HepG2 (cell line): ENCODE measurements at regions not wholly inside any gene's neighbourhood (a gene's known extent, or its start where the extent isn't known, plus 50 kb on each side); places are given as distances from the start of the nearest gene placed in this dataset.

Experiments
- ATAC-seq: fragments of 200-7000 bp; cut with Tn5 transposase; 3 replicates; pipeline ENCODE4 v1.9.1; 2020; ENCODE audit warnings: mild to moderate bottlenecking, moderate library complexity
- BruUV-seq: library from RNA; stranded (reverse); fragments of 400-500 nt; replicated peaks from 2 replicates; lab custom pipeline; 2021; lab: Mats Ljungman, UMichigan
- CTCF ChIA-PET: fragments of 300-600 bp; formaldehyde crosslinking; extraction: SDS; loops from one replicate; lab custom pipeline; 2021; ENCODE audit warnings: low total read pairs, inconsistent platforms, low intra/inter-chr PET ratio; lab: Yijun Ruan, JAX
- POLR2A ChIA-PET: fragments of 350-600 bp; sonication (Branson Sonifier 250); formaldehyde crosslinking; loops from one replicate; lab custom pipeline; 2020; ENCODE audit warnings: antibody characterized with exemption, inconsistent platforms; lab: Yijun Ruan, JAX
- DNase-seq: peaks from one replicate; pipeline ENCODE4 v3.0.0-alpha.2; 2015; ENCODE audit warnings: low spot score
- FAIRE-seq: peaks from 3 replicates; lab custom pipeline; 2011; peaks lifted over from hg19 to GRCh38; lab: Jason Lieb, UNC
- H2AFZ ChIP-seq: one replicate; pipeline ENCODE4 v1.6.1; 2011; ENCODE audit warnings: low read length, inconsistent platforms
- H3K27ac ChIP-seq: fragments of 300-600 bp; 3 replicates; pipeline ENCODE4 v1.8.0; 2011; ENCODE audit warnings: mixed run types, mild to moderate bottlenecking, mixed read lengths, low read length, inconsistent platforms; ENCODE audit not compliant: insufficient read depth; ENCODE audit errors: extremely low read length
- H3K27me3 ChIP-seq, 2 experiments: fragments of 200-600 bp in 1 of 2; 2 replicates in 1 of 2; 3 replicates in 1 of 2; pipeline versions ENCODE4 v1.6.0 to v1.8.0; 2011; ENCODE audit warnings: low read length in 2 of 2, mild to moderate bottlenecking in 2 of 2, moderate library complexity in 2 of 2, inconsistent platforms in 1 of 2; ENCODE audit not compliant: insufficient read depth in 2 of 2, control insufficient read depth in 1 of 2
- H3K36me3 ChIP-seq, 2 experiments: fragments of 200-600 bp in 1 of 2; replicated peaks in 1 of 2; 2 replicates in 1 of 2; 3 replicates in 1 of 2; pipeline versions ENCODE4 v1.5.1 to v1.8.0; 2011; ENCODE audit warnings: low read length in 2 of 2, inconsistent platforms in 1 of 2; ENCODE audit not compliant: insufficient read depth in 2 of 2, control insufficient read depth in 1 of 2
- H3K4me1 ChIP-seq: 2 replicates; pipeline ENCODE4 v1.5.1; 2012; ENCODE audit warnings: low read length, inconsistent platforms; ENCODE audit not compliant: insufficient read depth
- H3K4me2 ChIP-seq: 2 replicates; pipeline ENCODE4 v1.6.0; 2011; ENCODE audit warnings: low read depth, low read length, inconsistent platforms
- H3K4me3 ChIP-seq, 3 experiments: fragments of 200-600 bp in 1 of 3; sonication (generic), shearing (Covaris generic) in 1 of 3; replicated peaks in 1 of 3; 2 replicates each; pipeline ENCODE4 v1.5.1; 2011 to 2016; ENCODE audit warnings: low read length in 3 of 3, inconsistent platforms in 2 of 3, low read depth in 2 of 3, mild to moderate bottlenecking in 2 of 3, control low read depth in 1 of 3, mixed read lengths in 1 of 3; ENCODE audit not compliant: insufficient read depth in 1 of 3
- H3K79me2 ChIP-seq: one replicate; pipeline ENCODE4 v1.6.1; 2011; ENCODE audit warnings: low read length, inconsistent platforms; ENCODE audit not compliant: insufficient read depth
- H3K9ac ChIP-seq: 2 replicates; pipeline ENCODE4 v1.6.0; 2011; ENCODE audit warnings: mild to moderate bottlenecking, low read depth, low read length, inconsistent platforms; ENCODE audit not compliant: insufficient read depth
- H3K9me3 ChIP-seq: 2 replicates; pipeline ENCODE4 v1.5.1; 2012; ENCODE audit warnings: mild to moderate bottlenecking, low read length
- H4K20me1 ChIP-seq: 2 replicates; pipeline ENCODE4 v1.6.0; 2011; ENCODE audit warnings: inconsistent platforms, mild to moderate bottlenecking, low read length, moderate library complexity; ENCODE audit not compliant: insufficient read depth
- ARNTL ChIP-seq: sonication (generic); formaldehyde crosslinking; IDR thresholded peaks from 2 replicates; pipeline ENCODE4 v1.4.0; 2020; ENCODE audit warnings: mild to moderate bottlenecking, missing genetic modification reagents
- ATAD3A ChIP-seq: sonication (generic); formaldehyde crosslinking; IDR thresholded peaks from 2 replicates; pipeline ENCODE4 v1.4.0; 2020; ENCODE audit warnings: missing genetic modification reagents
- JDP2 ChIP-seq: sonication (generic); formaldehyde crosslinking; IDR thresholded peaks from 2 replicates; pipeline ENCODE4 v1.8.1; 2022; ENCODE audit warnings: missing genetic modification reagents, borderline replicate concordance
- PAXIP1 ChIP-seq: sonication (generic); formaldehyde crosslinking; conservative IDR thresholded peaks from 2 replicates; pipeline ENCODE4 v1.4.0; 2020; ENCODE audit warnings: mild to moderate bottlenecking, missing genetic modification reagents, moderate library complexity
- PHF21A ChIP-seq: sonication (generic); formaldehyde crosslinking; IDR thresholded peaks from 2 replicates; pipeline ENCODE4 v1.5.0; 2020; ENCODE audit warnings: mild to moderate bottlenecking, missing genetic modification reagents
- SP4 ChIP-seq: sonication (generic); formaldehyde crosslinking; IDR thresholded peaks from 2 replicates; pipeline ENCODE4 v1.8.1; 2023; ENCODE audit warnings: mild to moderate bottlenecking, missing genetic modification reagents
- TFDP1 ChIP-seq: IDR thresholded peaks from 2 replicates; pipeline ENCODE4 v1.6.1; 2016; ENCODE audit warnings: missing compliant biosample characterization, missing genetic modification reagents, borderline replicate concordance
- WGBS: methylation state at CpG from one replicate; pipeline ENCODE4 v1.1.6; 2017; ENCODE audit warnings: low lambda C conversion rate; 5-methylcytosine and 5-hydroxymethylcytosine counted together
- in situ Hi-C: cut with HindIII; loops from 2 replicates; pipeline ENCODE4 v1.10.0; 2017; ENCODE audit warnings: low pct_unique_long_range_greater_than_20kb; ENCODE audit not compliant: extremely low pct_ligation_motif_present
- intact Hi-C: fragments of 100-400 bp; cut with micrococcal nuclease; formaldehyde crosslinking; loops from one replicate; pipeline ENCODE4 v1.10.0; 2022; ENCODE audit not compliant: unreplicated experiment

GRCh38 chr1:208501542-208501941 is 257.4 kb upstream of the PLXNA2 start (continued):
- TF ChIP-seq PHF21A: no peak
- TF ChIP-seq ARNTL: no peak
- TF ChIP-seq, all 625 proteins: peak for 0

- in situ Hi-C loops: no loop called here
- no peak overlapping the region for H3K27ac ChIP-seq
- H4K20me1 ChIP-seq: no peaks in the 10 kb centered on the region
- no peaks in the 10 kb centered on the region for H3K79me2 ChIP-seq
- intact Hi-C loops: no loop called here
- no peaks in the 10 kb centered on the region for H3K9me3 ChIP-seq
- H3K36me3 ChIP-seq: no peaks in the 10 kb centered on the region
- ChIA-PET CTCF (no interaction called here), POLR2A (no interaction called here)
- BruUV-seq: no TSS peak
- FAIRE-seq (no peak), ATAC-seq (no peak), DNase-seq (no peak)
- H3K4me3 ChIP-seq: no peak overlapping the region
- H3K27me3 ChIP-seq: no peaks in the 10 kb centered on the region
- TF ChIP-seq SP4 (CRISPR knock-in tag) (no peak), TFDP1 (CRISPR knock-in tag) (no peak), PAXIP1 (CRISPR knock-in tag) (no peak), JDP2 (CRISPR knock-in tag) (no peak), ATAD3A (CRISPR knock-in tag) (no peak)
- no peaks in the 10 kb centered on the region for H3K4me1 ChIP-seq
- H2AFZ ChIP-seq: no peak overlapping the region
- H3K9ac ChIP-seq: no peak overlapping the region
- H3K4me2 ChIP-seq: no peak overlapping the region
- WGBS: 26% methylated on average over 8 of the region's 8 CpGs
These were observed 259.6 kb upstream of the PLXNA2 start for GRCh38 chr1:208503787-208504186.
